CD4-positive, alpha-beta T cell treated with Interleukin-1 beta for 1 hour (primary cell): ENCODE measurements at regions not wholly inside any gene's neighbourhood (a gene's known extent, or its start where the extent isn't known, plus 50 kb on each side); places are given as distances from the start of the nearest gene placed in this dataset.
"Not testable (repeated sequence)": the region's sequence is repeated elsewhere in the genome, so short reads cannot be mapped to it uniquely, and the experiment has no call there.

ENCODE experiments used
- DNase-seq, 2 donors: peaks; one replicate each; pipeline ENCODE4 v3.0.0-alpha.2; 2020 to 2022

DNA sequence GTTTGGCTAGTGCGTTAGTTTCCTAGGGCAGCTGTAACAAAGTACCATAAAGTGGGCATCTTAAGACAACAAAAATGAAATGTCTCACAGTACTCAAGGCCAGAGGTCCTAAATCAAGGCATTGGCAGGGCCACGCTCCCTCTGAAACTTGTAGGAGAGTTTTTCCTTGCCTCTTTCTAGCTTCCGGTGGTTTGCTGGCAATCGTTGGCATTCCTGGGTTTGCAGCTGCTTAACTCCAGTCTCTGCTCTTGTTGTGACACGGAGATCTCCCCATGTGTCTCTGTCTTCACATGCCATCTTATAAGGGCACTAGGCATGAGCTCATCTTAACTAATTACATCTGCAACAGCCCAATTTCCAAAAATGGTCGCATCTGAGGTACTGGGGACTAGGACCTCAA, 362.0 kb upstream of the BOD1L1 start:
- DNase-seq: no peak

GRCh38 chr4:13990596-13991589, 363.4 kb upstream of the BOD1L1 start:
- DNase-seq: no peak

GRCh38 chr4:13992041-13992440, 364.5 kb upstream of the BOD1L1 start:
- no peak for DNase-seq

DNA sequence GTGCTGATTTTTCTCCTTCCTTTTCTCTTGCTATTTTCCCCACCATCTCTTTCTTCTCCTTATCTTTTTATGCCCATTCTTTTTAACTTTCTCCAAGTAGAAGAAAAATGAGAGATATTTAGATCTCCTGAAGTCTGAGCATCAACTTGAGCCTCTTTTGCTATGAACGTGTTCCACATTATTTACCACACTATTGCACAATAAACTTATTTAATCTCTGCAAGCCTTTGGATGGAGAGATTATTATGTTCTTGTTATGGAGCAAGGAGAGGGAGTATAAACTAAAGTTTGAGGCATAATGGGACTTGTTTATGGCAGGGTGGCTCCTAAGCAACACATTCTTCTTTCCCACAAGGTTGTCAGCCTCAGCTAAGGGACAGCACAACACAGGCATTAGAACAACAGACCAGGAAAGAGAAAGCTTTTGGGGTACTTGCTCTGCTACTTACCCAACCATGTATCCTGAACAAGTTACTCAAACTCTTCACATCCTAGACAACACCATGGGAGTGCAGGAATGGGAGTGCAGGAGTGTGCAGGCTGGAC, 365.5 kb upstream of the BOD1L1 start:
- no peak for DNase-seq

DNA sequence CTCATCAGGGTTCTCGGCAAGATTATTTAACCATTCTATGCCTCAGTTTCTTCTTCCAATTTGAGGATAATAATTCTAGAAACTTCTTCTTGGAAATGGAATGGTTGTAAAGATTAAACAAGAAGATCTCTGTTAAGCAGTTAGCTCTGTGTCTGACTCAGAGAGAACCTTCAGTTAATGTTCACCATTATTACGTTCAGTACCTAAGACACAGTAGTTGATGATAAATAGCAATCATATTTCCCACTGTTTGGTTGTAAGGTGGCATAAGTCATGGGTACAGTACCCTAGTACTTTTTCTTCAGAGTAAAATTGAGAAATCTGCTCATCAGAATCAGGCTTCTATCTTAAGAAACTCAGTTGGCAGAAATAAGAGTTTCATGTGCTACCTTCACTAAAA, 366.5 kb upstream of the BOD1L1 start:
- no peak for DNase-seq

DNA sequence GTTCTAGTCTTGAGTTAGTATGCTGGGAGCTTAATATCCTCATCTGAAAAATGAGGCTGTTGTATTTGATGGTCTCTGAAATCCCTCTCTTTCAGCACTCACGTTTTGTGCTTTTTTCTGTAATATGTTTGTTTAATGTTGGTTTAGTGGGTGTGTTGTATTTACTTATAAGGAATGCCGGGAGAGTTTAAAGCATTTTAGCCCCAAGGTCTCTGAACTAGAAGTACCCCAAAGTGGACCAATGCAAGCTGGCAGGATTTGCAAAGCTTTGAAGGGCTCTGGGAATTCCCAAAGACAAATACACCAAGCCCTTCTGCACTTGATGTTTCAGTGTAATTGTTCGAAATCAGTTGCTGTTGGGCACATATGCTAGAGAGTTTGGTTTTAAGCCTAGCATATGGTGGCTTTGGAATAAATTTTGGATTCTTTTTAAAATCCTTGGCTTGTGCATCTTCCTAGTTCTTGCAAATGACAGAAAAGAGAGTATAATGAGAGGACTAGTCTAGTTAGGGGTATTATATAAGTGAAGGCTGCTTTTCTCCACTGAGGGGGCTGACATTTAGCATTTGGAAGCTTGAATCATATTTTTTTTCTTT, 371.4 kb upstream of the BOD1L1 start:
- DNase-seq: no peak

GRCh38 chr4:14000091-14000814, 372.7 kb upstream of the BOD1L1 start:
- no peak for DNase-seq

- DNase-seq: not testable (repeated sequence)
These were observed 374.8 kb upstream of the BOD1L1 start for GRCh38 chr4:14002331-14002730.

GRCh38 chr4:14008494-14008893, 381.0 kb upstream of the BOD1L1 start:
- DNase-seq: no peak

- DNase-seq: no peak
These were observed 390.8 kb upstream of the BOD1L1 start for GRCh38 chr4:14018191-14018853.

DNA sequence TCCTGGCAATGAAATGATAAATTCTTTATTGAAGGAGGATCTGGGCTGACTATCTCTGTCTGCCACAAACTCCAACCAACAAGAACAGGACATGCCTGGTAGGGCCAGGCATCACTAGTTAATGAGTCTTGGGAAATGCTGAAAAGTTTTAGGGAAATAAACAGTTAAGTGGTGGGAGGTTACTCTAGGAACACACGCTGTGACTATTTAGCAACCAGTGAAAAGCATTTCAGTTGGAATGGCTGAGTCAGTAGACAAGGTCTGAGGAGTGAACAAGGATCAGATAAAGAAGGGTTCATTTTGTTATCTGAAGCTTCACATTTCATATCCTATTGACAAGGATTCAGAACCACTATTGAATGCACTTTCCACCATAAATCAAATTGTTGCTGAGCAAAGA, 394.9 kb upstream of the BOD1L1 start:
- DNase-seq: no peak

DNA sequence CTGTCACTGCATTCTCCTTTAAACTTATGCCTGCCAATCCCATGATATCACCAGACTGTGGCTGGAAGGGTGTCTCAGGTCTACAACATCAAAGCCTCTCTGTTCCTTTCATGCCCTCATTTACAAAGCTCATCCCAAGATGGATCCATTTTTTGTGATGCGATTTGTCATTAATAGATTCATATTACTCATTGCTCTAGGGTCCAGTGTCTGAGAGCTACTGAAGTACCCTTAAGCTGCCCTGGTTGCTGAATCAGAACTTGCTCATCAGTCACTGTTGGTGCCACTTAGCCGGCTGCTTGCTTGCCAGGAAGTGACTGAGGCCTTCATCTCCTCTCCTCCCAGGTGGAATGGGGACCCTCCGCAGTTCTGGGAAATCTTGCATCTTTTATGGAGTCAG, 395.5 kb upstream of the BOD1L1 start:
- DNase-seq: no peak

DNA sequence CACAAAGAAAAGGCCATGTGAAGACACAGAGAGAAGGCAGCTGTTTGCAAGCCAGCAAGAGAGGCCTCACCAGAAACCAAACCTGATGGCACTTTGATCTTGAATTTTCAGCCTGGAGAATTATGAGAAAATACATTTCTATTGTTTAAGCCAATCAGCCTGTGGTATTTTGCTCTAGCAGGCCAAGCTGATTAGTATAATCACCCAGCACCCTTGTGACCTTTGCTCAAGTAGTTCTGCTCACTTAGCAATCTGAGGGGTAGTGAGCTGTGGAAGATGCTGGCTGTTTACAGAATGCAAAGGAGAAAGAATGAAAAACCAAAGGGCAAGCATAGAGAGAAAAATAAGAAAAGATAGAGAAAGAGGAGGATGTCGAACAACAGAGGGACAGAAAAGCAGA, 396.4 kb upstream of the BOD1L1 start:
- DNase-seq: no peak

DNA sequence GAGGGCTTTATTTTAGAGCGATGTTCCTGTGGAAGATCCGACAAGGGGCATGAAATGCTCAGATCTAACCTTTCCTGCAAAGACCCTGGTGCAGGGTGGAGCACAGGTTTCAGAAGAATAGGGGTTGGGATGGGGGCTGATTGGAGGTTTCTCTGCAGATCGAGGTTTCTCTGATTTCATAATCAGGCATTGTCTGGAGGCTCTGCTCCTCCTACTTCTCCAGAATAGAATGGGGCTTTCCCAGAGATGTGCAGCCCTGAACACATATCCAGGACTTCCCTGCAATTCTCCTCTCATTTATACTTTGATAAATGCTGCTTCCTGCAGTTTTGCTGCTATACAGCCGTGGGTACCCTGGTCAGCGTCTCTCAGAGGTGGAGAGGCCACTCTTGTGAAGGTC, 397.6 kb upstream of the BOD1L1 start:
- no peak for DNase-seq

- DNase-seq: no peak
These were observed 398.4 kb upstream of the BOD1L1 start for GRCh38 chr4:14025891-14026290.

GRCh38 chr4:14028862-14029261, 401.3 kb upstream of the BOD1L1 start:
- DNase-seq: no peak

DNA sequence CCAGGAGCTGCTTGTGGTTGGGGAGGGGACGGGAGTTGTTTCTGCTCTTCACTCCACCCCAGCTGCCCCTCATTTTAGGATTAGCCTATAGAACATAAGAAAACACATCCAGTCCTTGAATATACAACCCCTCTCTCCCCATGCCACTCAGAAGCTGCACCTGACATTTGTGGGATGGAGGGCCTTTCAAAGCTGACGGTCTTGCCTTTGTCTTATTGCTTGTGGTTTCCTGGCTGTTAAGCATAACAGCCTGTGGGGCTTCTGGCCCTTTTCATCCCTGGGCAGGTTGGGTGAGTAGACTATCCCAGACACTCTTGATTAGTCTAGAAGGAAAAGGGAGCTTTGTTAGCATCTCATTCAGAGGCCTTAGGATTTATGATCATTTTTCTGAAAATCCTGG, 407.6 kb upstream of the BOD1L1 start:
- DNase-seq: no peak

- no peak for DNase-seq
These were observed 415.7 kb upstream of the BOD1L1 start for GRCh38 chr4:14043203-14043602.

- no peak for DNase-seq
These were observed 419.1 kb upstream of the BOD1L1 start for GRCh38 chr4:14046642-14047041.

- DNase-seq: no peak
These were observed 420.3 kb upstream of the BOD1L1 start for GRCh38 chr4:14047840-14048239.

DNA sequence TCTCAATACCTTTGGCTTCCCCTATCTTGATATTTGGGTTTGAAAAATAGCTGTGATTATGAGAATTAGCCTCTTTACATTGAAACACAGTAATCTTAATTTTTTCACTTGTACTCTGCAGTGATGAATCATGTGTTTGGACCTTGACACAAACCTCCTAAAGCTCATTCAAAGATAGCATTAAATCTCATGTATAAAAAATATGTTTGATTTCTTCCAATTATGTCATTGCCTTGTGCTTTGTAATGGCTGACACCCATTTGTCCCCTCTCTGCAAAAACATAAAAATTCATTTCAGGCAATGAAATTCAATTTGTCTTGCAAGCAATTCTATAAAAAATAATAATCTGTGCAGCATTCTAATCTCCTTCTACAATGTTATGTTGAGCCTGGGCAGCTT, 422.4 kb upstream of the BOD1L1 start:
- no peak for DNase-seq

DNA sequence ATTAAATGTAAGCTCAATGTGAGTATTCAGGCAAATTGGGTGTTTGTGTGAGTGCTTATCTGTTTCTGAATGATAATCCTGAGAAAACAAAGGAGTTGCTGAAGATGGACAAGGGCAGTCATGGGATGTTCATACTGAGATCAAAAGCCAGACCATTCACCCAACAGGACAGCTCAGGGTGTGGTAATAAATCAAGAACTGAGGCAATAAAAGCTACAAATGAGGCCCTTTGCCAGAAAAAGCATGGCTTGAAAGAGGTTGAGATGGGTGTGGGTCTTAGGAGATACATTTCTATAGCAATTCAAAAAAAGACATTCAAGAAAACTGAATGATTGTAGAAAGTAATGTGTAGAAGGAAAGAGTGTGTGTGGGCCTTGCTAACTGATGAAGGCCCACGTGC, 425.8 kb upstream of the BOD1L1 start:
- no peak for DNase-seq

DNA sequence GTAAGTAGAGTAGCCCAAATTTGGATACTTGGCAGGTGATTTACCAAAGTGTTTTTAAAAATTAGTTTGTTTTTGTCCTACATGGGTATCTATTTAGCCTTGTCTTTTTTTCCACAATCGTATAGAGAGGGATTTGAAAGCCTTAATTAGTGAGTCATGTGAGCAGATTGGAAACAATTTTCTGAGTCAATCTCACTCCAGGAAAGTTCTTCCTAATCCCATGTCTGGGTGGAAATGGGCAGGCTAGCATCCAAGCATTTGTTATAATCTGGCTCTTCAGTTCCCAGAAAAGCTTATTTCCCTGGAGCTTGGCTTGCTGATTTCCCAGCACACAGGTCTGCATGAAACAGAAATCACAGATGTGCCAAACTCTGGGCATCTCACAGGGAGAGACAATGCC, 426.9 kb upstream of the BOD1L1 start:
- DNase-seq: no peak
